ENCODE measurements at regions not wholly inside any gene's neighbourhood (a gene's known extent, or its start where the extent isn't known, plus 50 kb on each side); places are given as distances from the start of the nearest gene placed in this dataset.

- Histone ChIP-seq H3K36me3 (no peaks in the 10 kb centered on the region), H3K4me3 (no peak overlapping the region), H3K4me1 (ENCODE audit: low read depth) (no peaks in the 10 kb centered on the region), H3K9me3 (ENCODE audit: low read depth) (no peaks in the 10 kb centered on the region), H3K27me3 (no peaks in the 10 kb centered on the region), H3K27ac (no peak overlapping the region)
- no peak for DNase-seq (ENCODE audit: low read depth in 1 of 2, low spot score in 1 of 2)
- TF ChIP-seq CTCF (IDR thresholded peaks at IDR 0.05; ENCODE audit: low read depth, low read length) = no peak
Observed at GRCh38 chr13:67735651-67736050, 505.5 kb upstream of the PCDH9 start.

- TF ChIP-seq CTCF (IDR thresholded peaks at IDR 0.05; ENCODE audit: low read depth, low read length) = no peak
Observed at GRCh38 chr13:67726979-67727378, 496.8 kb upstream of the PCDH9 start.

GRCh38 chr13:67725999-67726398, 495.9 kb upstream of the PCDH9 start:
- Histone ChIP-seq H3K27me3 (no peaks in the 10 kb centered on the region), H3K27ac (no peak overlapping the region), H3K9me3 (ENCODE audit: low read depth) (no peaks in the 10 kb centered on the region), H3K4me3 (no peak overlapping the region), H3K36me3 (no peaks in the 10 kb centered on the region), H3K4me1 (ENCODE audit: low read depth) (no peaks in the 10 kb centered on the region)
- no peak for DNase-seq (ENCODE audit: low read depth in 1 of 2, low spot score in 1 of 2)
- TF ChIP-seq CTCF (IDR thresholded peaks at IDR 0.05; ENCODE audit: low read depth, low read length) = no peak

More at GRCh38 chr13:67726979-67727378, 496.8 kb upstream of the PCDH9 start:
- no peaks in the 10 kb centered on the region for H3K36me3 ChIP-seq
- no peak overlapping the region for H3K4me3 ChIP-seq
- no peak overlapping the region for H3K27ac ChIP-seq
- no peaks in the 10 kb centered on the region for H3K27me3 ChIP-seq
- H3K9me3 ChIP-seq (ENCODE audit: low read depth) = no peaks in the 10 kb centered on the region
- no peak for DNase-seq (ENCODE audit: low read depth in 1 of 2, low spot score in 1 of 2)
- H3K4me1 ChIP-seq (ENCODE audit: low read depth) = no peaks in the 10 kb centered on the region

GRCh38 chr13:67713571-67713970, 483.4 kb upstream of the PCDH9 start:
- H3K27me3 ChIP-seq = no peaks in the 10 kb centered on the region
- no peak overlapping the region for H3K4me3 ChIP-seq
- no peak for TF ChIP-seq CTCF (IDR thresholded peaks at IDR 0.05; ENCODE audit: low read depth, low read length)
- H3K4me1 ChIP-seq (ENCODE audit: low read depth) = no peaks in the 10 kb centered on the region
- no peaks in the 10 kb centered on the region for H3K9me3 ChIP-seq (ENCODE audit: low read depth)
- no peaks in the 10 kb centered on the region for H3K36me3 ChIP-seq
- H3K27ac ChIP-seq = no peak overlapping the region
- DNase-seq (ENCODE audit: low read depth in 1 of 2, low spot score in 1 of 2) = no peak

- Histone ChIP-seq H3K36me3 (no peaks in the 10 kb centered on the region), H3K4me1 (ENCODE audit: low read depth) (no peaks in the 10 kb centered on the region), H3K4me3 (no peak overlapping the region), H3K27me3 (no peaks in the 10 kb centered on the region), H3K9me3 (ENCODE audit: low read depth) (no peaks in the 10 kb centered on the region), H3K27ac (no peak overlapping the region)
- peak in 1 of 2 donors; percentile 32 for DNase-seq (ENCODE audit: low read depth in 1 of 2, low spot score in 1 of 2)
- no peak for TF ChIP-seq CTCF (IDR thresholded peaks at IDR 0.05; ENCODE audit: low read depth, low read length)
Observed at GRCh38 chr13:67696775-67697174, 466.6 kb upstream of the PCDH9 start.

GRCh38 chr13:67664502-67664901, 434.4 kb upstream of the PCDH9 start:
- H3K36me3 ChIP-seq = no peaks in the 10 kb centered on the region
- peaks cover 10% of the 10 kb centered on the region for H3K4me1 ChIP-seq (ENCODE audit: low read depth)
- DNase-seq (ENCODE audit: low read depth in 1 of 2, low spot score in 1 of 2) = no peak
- no peak overlapping the region for H3K4me3 ChIP-seq
- no peaks in the 10 kb centered on the region for H3K9me3 ChIP-seq (ENCODE audit: low read depth)
- H3K27ac ChIP-seq = no peak overlapping the region
- TF ChIP-seq CTCF (IDR thresholded peaks at IDR 0.05; ENCODE audit: low read depth, low read length) = no peak
- H3K27me3 ChIP-seq = no peaks in the 10 kb centered on the region
